Effector CD4-positive, alpha-beta T cell (primary cell): ENCODE measurements at regions not wholly inside any gene's neighbourhood (a gene's known extent, or its start where the extent isn't known, plus 50 kb on each side); places are given as distances from the start of the nearest gene placed in this dataset.
A peak's percentile ranks its signal among the peaks of the same experiment; 100 is the strongest.
"Not testable (repeated sequence)": the region's sequence is repeated elsewhere in the genome, so short reads cannot be mapped to it uniquely, and the experiment has no call there.

ENCODE experiments used
- DNase-seq: peaks from one replicate; pipeline ENCODE4 v3.0.0-alpha.2; 2020

- DNase-seq, result no peak
Measured at GRCh38 chr6:97347111-97347510, 64.1 kb upstream of the MMS22L start.

GRCh38 chr6:97361286-97361685 lies 78.3 kb upstream of the MMS22L start:
- no peak for DNase-seq

DNA sequence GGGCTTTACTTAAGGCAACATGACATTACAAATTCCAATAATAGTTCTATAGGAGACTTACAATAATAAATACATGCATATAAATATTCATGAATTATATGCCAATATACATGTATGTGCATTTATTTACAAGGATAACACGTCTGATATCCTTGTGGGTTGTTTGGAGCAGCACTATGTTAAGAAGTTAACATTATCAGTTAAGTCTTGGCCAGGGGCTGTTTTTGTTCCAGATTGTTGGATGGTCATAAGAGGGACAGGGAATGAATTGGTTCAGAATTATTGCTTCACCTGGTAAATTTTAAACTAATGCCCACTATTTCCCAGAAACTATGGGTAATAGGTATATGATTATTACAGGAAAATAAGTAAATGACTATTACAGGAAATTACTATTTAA lies 81.3 kb upstream of the MMS22L start:
- no peak for DNase-seq

DNA sequence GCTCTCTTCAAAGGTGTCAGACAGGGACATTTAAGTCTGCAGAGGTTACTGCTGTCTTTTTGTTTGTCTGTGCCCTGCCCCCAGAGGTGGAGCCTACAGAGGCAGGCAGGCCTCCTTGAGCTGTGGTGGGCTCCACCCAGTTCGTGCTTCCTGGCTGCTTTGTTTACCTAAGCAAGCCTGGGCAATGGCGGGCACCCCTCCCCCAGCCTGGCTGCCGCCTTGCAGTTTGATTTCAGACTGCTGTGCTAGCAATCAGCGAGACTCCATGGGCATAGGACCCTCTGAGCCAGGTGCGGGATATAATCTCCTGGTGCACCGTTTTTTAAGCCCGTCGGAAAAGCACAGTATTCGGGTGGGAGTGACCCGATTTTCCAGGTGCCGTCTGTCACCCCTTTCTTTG lies 99.1 kb upstream of the MMS22L start:
- DNase-seq, result not testable (repeated sequence)

GRCh38 chr6:97392735-97393134 lies 109.7 kb upstream of the MMS22L start:
- no peak for DNase-seq

DNA sequence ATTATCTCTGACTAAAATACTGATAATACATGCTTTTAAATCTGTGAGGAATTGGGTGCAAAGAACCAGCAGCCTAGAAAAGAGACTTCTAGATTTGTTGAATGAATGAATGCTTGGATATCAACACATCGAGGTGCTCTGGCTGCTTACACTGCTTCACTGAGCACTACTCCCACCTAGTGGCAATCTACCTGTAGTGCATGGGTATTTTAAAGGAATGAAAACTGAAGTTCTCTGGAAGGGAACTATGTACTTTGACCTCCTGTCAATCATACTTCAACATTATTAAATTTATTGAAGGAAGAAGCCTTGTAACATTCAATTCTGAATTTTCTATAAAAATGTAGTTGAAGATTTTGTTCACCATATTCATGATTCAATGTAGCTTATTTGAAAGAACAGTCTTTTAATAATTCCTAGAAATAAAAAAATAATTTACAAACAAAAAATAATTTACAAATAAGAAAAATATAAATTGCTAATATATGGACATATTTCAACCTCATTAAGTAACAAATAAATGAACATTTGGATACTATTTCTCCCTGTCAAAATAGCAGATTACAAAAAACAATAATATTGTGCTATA lies 111.2 kb upstream of the MMS22L start:
- DNase-seq, result peak; percentile 29

DNA sequence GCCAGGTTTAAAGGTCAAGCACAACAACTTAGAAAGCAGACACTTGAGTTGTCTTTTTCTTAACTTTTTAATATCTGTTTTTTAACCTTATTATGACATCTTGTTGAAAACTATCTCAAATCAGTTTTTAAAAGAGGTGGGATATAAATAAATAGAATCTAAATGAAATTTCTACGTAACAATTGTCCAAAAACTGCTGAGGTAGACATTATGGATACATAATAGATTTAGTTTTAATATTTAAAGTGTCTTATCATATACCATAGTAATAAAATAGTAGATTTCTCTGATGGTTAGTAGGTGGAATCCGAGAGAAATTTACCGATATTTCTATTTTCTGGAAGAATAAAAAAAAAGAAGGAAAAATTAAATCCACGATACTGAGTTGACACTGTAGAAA lies 113.9 kb upstream of the MMS22L start:
- no peak for DNase-seq

- DNase-seq, result no peak
Measured at GRCh38 chr6:97399208-97399607, 116.2 kb upstream of the MMS22L start.

DNA sequence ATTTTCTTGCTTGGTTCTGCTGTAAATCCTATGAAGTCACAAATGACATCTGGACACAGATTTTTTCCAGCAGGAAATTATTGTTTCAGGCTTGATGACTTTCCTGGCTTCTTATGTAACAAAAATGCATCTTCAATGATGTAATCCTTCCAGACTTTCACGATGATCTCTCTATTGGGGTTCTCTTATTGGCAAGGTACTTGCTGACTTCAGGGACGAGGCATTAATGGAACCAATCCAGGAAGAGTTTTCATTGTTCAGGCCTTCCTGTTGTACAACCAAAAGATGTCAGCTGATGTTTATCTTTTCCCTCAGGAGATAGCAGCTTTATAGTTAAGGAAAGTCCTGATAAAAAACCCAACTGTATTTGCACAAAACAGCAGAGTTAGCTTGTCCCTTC lies 118.5 kb upstream of the MMS22L start:
- no peak for DNase-seq

DNA sequence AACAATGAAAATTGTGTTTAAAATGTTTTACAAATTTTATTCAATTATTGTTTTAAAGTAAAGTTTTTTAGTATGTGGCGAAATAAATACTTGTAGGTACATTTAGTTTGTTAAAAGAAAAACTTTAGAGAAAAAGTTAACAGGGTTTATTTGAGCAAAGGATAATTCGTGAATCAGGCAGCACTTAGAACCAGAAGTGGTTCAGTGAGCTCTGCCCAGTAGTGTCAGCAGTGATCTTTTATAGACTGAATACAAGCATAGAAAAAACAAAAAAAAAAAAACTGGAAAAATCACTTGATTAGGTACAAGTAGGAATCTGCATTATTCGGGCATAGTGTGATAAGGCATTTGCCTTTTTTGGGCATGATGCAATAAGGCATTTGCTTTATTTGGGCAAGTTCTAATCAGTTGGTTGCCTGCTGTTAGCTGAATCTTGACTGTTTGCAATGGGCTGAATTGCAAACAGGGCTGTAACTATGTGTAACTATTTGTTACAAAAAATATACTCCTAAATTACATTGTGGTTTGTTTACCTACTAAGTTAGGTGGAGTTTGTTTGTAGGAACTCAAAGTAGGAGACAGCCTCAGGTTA lies 122.9 kb upstream of the MMS22L start:
- DNase-seq, result no peak

GRCh38 chr6:97406633-97407032 lies 123.6 kb upstream of the MMS22L start:
- no peak for DNase-seq

DNA sequence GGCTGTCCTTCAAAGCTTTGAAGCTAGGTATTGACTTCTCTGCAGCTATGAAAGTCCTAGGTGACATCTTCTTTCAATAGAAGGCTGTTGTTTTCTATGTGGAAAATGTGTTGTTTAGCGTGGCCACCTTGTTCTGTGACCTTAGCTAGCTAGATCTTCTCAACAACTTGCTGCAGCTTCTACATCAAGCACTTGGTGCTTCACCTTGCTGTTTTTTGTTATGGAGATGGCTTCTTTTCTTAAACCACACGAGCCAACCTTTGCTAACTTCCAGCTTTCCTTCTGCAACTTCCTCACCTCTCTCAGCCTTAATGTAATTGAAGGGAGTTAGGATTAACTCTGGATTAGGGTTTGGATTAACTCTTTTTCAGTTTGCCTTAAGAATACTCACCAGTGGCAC lies 128.6 kb upstream of the MMS22L start:
- DNase-seq, result no peak

GRCh38 chr6:97412511-97412910 lies 129.5 kb upstream of the MMS22L start:
- DNase-seq, result no peak

DNA sequence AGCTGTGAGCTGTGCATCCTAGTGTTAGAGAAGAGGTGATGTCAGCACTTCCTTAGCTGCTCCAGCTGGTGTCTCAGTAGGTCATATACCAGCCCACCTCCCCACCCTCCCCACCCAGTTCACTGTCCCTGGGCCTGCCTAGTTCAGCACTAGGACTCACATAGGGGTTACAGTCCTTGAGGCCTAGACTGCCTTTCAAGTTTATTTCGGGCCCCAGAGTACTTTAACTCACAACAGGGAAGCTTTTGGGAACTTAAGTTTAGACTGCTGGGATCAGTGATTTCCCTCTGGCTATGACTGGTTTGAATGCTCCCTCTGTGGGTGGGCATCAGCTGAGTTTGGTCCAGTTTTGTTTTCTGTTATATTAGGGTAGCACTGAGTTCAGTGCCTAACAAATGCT lies 139.2 kb upstream of the MMS22L start:
- no peak for DNase-seq

DNA sequence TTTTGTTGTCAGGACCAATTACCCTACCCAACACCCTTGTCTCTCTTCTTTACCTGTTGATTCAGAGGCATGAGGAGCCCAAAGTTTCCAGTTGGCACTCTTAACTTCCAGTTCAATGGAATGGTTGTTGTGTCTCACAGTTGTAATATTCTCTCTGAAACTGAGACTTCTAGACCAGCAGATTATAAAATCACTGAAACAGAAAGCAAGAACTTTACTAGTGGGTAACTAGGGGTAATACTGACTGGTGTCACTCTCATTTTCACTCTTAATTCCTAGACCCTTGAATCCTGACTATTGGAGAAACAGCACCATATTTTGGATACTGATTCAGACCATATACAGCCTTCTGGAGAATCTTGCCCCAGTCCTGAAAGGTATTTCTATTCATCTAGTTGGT lies 140.2 kb upstream of the MMS22L start:
- no peak for DNase-seq

DNA sequence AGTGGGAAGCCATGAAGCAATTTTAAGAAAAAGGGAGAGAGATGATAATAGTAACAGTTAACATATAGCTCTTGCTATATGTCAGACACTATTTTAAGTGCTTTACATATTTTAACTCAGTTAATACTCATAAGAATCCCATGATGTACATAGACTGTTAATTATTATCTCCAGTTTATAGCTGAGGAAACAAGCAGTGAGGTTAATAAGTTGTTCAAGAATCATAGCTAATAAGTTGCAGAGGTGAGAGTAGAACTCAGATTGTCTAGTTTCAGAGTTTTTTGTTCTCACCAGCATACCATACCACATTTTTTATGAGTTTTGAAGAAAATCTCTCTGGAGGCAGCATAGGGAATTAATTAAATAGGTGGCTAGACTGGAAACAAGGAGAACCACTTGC lies 144.6 kb upstream of the MMS22L start:
- no peak for DNase-seq

DNA sequence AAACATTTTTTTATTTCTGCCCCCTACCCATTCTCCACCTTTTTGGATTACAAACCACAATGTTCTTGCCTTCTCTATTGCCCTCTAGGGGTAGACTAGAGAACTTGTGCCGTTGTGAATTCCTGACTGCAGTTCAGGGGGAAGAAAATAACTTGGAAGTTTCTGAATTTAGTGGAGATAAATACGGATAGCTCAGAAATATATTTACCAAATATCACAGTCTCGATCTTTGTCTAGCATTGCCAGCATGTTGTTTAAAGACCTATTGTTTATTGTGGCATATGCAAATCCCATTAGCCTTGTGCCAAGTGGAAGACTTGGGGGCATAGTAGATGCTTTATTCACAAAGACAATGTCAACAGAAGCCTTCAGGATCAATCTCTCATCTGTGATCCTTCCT lies 154.1 kb upstream of the MMS22L start:
- DNase-seq, result no peak

DNA sequence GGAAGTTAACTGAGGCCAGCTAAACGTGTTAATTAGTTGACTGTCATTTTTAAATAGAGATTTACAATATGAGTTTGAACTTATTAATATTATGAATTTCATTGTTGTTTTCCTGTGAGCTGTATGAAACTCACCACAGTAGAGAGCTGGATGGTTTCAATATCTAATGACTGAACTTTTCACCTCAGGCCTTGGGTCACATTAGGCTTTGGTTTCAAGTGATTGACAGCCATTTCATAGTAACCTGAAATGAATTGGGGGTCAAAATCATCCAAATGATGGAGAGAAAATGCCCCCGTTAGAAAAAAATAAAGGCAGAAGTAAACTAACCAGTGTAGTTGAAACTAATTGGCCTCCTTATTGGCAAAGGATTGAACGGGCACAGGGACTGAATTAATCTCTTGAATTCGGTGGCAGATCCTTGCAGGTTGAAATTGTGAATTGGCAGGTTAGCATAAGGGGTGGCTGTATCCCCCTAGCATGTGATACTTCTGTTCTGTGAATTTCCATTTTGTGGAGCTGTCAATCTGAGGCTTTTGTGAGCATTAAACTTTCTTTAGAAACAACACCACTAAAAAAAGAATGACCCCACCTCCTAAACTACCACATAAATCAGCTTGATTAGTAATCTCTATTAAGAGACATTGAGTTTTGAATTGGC lies 155.1 kb upstream of the MMS22L start:
- DNase-seq, result no peak

DNA sequence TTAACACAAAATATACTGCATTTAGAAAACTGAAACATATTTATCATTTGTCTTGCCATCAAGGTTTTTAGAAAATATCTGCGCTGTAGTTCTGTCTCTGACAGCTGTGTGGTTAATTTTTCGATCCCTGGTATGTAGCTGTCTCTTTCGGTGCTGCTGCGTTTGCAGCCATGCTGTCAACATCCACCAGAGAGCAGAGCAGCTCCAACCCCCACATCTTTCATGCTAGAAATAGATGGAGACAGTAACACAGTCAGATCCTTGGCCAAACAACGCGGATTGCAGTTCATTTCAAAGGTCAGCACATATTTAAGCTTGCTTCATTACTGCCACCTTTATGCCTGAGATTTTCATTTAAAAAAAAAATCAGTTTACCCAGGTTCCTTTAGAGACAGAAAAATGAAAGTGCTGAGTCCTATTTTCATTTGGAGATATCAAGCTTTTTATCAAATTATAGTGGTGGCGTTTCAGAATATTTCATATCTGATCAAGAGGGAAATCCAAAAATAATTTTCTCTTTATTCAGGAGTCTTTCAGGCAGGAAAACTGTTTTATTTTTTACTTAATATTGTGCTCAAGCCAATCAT lies 157.7 kb upstream of the MMS22L start:
- no peak for DNase-seq

DNA sequence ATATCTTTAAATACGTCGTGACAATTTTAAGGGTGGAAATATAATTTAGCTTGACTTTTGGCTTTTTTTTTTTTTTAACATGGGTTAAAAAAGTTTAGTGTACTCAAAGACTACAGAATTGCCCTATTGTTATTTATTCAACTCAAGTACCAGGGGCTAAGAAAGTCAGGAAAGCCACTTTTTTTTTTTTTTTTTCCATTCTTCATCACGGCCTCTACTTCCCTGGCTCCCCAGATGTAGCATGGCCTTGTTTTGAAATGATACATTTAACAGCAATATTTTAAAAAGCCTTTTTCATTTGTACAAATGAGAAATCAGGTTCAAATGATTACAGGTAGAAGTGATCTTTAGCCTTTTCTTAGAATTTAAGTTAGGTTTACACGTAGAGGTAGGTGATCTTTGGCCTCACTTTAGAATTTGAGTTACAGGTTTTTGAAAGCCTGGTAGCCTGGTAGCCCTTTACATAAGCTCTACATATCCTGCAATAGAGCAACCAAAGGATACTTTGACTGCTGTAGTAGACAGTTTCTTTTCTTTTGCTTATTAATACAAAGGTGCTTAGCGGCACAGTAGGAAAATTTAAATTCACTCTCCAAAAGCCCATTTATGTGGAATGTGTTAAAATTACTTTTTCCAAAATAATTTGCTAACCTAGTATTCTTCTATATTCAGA lies 160.5 kb upstream of the MMS22L start:
- no peak for DNase-seq

GRCh38 chr6:97445407-97445806 lies 162.4 kb upstream of the MMS22L start:
- DNase-seq, result no peak

DNA sequence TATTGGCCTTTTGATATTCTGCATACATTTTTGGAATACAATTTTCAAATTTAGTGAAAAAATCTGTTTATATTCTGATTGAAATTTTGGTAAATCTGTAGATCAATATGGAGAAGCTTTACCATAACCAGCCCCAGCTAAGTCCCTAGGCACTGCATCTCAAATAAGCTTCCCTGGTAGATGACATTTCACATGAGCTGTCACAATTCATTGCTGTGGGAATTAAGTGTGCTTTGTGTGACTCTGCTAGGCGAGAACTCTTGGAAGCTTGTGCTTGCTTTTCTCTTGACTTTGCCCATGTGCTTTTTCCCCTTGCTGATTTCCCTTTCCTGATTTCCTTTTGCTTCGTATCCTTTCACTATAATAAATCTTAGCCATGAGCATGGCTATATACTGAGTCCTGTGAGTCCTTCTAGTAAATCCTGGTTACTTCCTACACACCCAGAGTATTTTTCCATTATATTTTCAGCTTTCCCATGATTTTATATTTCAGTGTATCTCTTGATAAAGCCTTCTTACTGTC lies 166.5 kb upstream of the MMS22L start:
- no peak for DNase-seq

- DNase-seq, result no peak
Measured at GRCh38 chr6:97450087-97450486, 167.1 kb upstream of the MMS22L start.

- no peak for DNase-seq
Measured at GRCh38 chr6:97456070-97456469, 173.1 kb upstream of the MMS22L start.
